ENCODE measurements at regions not wholly inside any gene's neighbourhood (a gene's known extent, or its start where the extent isn't known, plus 50 kb on each side); places are given as distances from the start of the nearest gene placed in this dataset.

DNA sequence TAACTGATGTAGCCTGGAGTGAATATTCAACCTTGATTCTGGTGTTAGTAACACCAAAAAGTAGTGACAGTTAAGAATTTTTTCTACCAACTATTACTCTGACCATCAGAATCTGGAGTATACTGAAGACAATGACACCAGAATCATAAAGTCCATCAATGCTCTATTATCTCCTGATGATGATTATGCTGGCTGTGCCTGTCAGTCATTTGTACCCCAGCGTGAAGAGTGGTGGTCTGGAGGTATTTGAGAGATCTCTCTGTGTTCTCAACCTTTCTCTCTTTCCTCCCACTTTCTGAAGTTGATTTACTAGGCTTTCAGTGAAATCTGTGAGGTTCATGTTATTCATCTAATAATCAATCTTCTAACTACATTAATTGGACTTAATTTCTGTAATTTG is 615.4 kb downstream of the SLC16A7 start:
- TF ChIP-seq PHB2 (IDR thresholded peaks at IDR 0.05; ENCODE audit: low read depth) (no peak), BRCA1 (IDR thresholded peaks at IDR 0.05) (no peak), BRCA1 (CRISPR knock-in tag; IDR thresholded peaks at IDR 0.05) (no peak), TSC22D4 (tag; IDR thresholded peaks at IDR 0.05) (no peak), EZH2 (IDR thresholded peaks at IDR 0.05; ENCODE audit: borderline replicate concordance, low read depth, low read length) (no peak), MYNN (IDR thresholded peaks at IDR 0.05) (no peak), MYNN (CRISPR knock-in tag; IDR thresholded peaks at IDR 0.05) (no peak), KDM2B (CRISPR knock-in tag; IDR thresholded peaks at IDR 0.05) (no peak), NR2C2 (CRISPR knock-in tag; IDR thresholded peaks at IDR 0.05) (no peak), NR2C2 (tag; IDR thresholded peaks at IDR 0.05) (no peak)
- TF ChIP-seq, protein P1, sequence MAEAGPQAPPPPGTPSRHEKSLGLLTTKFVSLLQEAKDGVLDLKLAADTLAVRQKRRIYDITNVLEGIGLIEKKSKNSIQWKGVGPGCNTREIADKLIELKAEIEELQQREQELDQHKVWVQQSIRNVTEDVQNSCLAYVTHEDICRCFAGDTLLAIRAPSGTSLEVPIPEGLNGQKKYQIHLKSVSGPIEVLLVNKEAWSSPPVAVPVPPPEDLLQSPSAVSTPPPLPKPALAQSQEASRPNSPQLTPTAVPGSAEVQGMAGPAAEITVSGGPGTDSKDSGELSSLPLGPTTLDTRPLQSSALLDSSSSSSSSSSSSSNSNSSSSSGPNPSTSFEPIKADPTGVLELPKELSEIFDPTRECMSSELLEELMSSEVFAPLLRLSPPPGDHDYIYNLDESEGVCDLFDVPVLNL (CRISPR knock-in tag; IDR thresholded peaks at IDR 0.05; ENCODE audit: low read depth) = no peak
- TF ChIP-seq, protein P2, sequence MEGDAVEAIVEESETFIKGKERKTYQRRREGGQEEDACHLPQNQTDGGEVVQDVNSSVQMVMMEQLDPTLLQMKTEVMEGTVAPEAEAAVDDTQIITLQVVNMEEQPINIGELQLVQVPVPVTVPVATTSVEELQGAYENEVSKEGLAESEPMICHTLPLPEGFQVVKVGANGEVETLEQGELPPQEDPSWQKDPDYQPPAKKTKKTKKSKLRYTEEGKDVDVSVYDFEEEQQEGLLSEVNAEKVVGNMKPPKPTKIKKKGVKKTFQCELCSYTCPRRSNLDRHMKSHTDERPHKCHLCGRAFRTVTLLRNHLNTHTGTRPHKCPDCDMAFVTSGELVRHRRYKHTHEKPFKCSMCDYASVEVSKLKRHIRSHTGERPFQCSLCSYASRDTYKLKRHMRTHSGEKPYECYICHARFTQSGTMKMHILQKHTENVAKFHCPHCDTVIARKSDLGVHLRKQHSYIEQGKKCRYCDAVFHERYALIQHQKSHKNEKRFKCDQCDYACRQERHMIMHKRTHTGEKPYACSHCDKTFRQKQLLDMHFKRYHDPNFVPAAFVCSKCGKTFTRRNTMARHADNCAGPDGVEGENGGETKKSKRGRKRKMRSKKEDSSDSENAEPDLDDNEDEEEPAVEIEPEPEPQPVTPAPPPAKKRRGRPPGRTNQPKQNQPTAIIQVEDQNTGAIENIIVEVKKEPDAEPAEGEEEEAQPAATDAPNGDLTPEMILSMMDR (IDR thresholded peaks at IDR 0.05 in 2 of 3, conservative IDR thresholded peaks at IDR 0.05 in 1 of 3; ENCODE audit: insufficient read depth in 2 of 3, low read depth in 1 of 3, low read length in 3 of 3) = no peak
- TF ChIP-seq, protein P3, sequence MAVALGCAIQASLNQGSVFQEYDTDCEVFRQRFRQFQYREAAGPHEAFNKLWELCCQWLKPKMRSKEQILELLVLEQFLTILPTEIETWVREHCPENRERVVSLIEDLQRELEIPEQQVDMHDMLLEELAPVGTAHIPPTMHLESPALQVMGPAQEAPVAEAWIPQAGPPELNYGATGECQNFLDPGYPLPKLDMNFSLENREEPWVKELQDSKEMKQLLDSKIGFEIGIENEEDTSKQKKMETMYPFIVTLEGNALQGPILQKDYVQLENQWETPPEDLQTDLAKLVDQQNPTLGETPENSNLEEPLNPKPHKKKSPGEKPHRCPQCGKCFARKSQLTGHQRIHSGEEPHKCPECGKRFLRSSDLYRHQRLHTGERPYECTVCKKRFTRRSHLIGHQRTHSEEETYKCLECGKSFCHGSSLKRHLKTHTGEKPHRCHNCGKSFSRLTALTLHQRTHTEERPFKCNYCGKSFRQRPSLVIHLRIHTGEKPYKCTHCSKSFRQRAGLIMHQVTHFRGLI (CRISPR knock-in tag; IDR thresholded peaks at IDR 0.05) = no peak

Data from K562 (cell line).